ENCODE measurements at regions not wholly inside any gene's neighbourhood (a gene's known extent, or its start where the extent isn't known, plus 50 kb on each side); places are given as distances from the start of the nearest gene placed in this dataset.

GRCh38 chr6:81900616-81901015 lies 148.1 kb upstream of the TENT5A start:
- no peak for TF ChIP-seq MAX (IDR thresholded peaks at IDR 0.05)
- no peak for TF ChIP-seq ZBTB7A (IDR thresholded peaks at IDR 0.05; ENCODE audit: low read depth)
- TF ChIP-seq CREB1 (IDR thresholded peaks at IDR 0.05; ENCODE audit: low read depth), result no peak
